IPS-15b (cell line): ENCODE measurements at regions not wholly inside any gene's neighbourhood (a gene's known extent, or its start where the extent isn't known, plus 50 kb on each side); places are given as distances from the start of the nearest gene placed in this dataset.
"Not testable (repeated sequence)": the region's sequence is repeated elsewhere in the genome, so short reads cannot be mapped to it uniquely, and the experiment has no call there.

Source experiments
- H3K27me3 ChIP-seq: one replicate; pipeline ENCODE4 v1.6.1; 2013; ENCODE audit warnings: low read length; ENCODE audit not compliant: control insufficient read depth, insufficient read depth
- H3K36me3 ChIP-seq: one replicate; pipeline ENCODE4 v1.6.1; 2013; ENCODE audit warnings: low read length; ENCODE audit not compliant: control insufficient read depth, insufficient read depth
- H3K4me1 ChIP-seq: one replicate; pipeline ENCODE4 v1.6.1; 2013; ENCODE audit warnings: mild to moderate bottlenecking, low read length; ENCODE audit not compliant: control insufficient read depth, insufficient read depth
- H3K4me3 ChIP-seq: one replicate; pipeline ENCODE4 v1.5.1; 2013; ENCODE audit warnings: low read depth, low read length
- H3K9ac ChIP-seq: one replicate; pipeline ENCODE4 v1.6.1; 2013; ENCODE audit warnings: low read depth, mild to moderate bottlenecking, low read length
- H3K9me3 ChIP-seq: one replicate; pipeline ENCODE4 v1.6.1; 2013; ENCODE audit warnings: mild to moderate bottlenecking, low read length; ENCODE audit not compliant: control insufficient read depth, insufficient read depth

DNA sequence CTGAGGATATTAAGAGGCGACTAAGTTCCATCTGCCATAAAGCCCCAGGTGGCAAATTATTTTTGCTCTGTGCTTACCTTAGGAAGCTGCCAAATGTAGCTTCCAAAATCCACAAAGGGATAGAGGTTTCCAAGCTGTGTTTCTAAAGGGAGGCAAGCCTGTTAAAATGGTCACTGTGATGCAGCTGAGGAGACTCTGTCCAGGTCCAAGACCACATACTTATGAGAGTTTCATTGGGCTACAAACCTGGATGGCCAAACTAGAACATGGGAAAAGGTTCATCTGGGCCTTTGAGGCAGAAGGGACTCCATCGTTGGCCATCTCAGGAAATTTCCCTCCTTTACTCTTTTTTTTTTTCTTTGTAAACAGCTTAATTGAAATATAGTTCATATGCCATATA is 306.9 kb upstream of the FGF13 start:
- no peaks in the 10 kb centered on the region for H3K9me3 ChIP-seq
- no peak overlapping the region for H3K9ac ChIP-seq
- H3K36me3 ChIP-seq: no peaks in the 10 kb centered on the region
- H3K4me1 ChIP-seq: no peaks in the 10 kb centered on the region
- no peaks in the 10 kb centered on the region for H3K27me3 ChIP-seq
- no peak overlapping the region for H3K4me3 ChIP-seq

DNA sequence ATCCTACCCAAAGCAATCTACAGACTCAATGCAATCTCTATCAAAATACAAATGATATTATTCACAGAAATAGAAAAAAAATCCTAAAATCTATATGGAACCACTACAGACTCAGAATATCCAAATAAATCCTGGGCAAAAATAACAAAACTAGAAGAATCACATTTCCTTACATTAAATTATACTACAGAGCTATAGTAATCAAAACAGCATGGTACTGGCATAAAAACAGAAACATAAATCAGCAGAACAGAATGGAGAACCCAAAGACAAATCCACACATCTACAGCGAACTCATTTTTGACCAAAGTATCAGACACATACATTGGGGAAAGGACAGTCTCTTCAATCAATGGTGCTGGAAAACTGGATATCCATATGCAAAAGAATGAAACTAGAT is 304.1 kb upstream of the FGF13 start:
- H3K36me3 ChIP-seq: no peaks in the 10 kb centered on the region
- H3K4me3 ChIP-seq: no peak overlapping the region
- no peaks in the 10 kb centered on the region for H3K9me3 ChIP-seq
- no peaks in the 10 kb centered on the region for H3K27me3 ChIP-seq
- H3K9ac ChIP-seq: no peak overlapping the region
- H3K4me1 ChIP-seq: no peaks in the 10 kb centered on the region

DNA sequence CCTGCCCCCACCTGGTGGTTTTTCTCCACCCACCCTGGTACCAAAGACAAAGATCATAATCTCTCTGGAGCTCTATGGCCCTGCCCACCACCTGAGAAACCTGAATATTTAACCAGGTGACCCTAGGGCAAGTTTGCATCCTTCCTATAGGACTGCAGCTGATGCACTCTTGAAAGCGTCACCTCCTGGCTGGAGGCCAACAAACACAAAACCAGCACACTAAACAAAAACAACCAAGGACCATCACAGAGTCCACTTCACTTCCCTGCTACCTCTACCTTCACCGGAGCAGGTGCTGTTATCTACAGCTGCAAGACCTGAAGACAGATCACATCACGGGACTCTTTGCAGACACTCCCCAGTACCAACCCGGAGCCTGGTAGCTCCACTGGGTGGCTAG is 296.7 kb upstream of the FGF13 start:
- Histone ChIP-seq H3K9me3 (no peaks in the 10 kb centered on the region), H3K4me3 (no peak overlapping the region), H3K9ac (no peak overlapping the region), H3K27me3 (no peaks in the 10 kb centered on the region), H3K4me1 (peaks cover 5% of the 10 kb centered on the region), H3K36me3 (no peaks in the 10 kb centered on the region)

DNA sequence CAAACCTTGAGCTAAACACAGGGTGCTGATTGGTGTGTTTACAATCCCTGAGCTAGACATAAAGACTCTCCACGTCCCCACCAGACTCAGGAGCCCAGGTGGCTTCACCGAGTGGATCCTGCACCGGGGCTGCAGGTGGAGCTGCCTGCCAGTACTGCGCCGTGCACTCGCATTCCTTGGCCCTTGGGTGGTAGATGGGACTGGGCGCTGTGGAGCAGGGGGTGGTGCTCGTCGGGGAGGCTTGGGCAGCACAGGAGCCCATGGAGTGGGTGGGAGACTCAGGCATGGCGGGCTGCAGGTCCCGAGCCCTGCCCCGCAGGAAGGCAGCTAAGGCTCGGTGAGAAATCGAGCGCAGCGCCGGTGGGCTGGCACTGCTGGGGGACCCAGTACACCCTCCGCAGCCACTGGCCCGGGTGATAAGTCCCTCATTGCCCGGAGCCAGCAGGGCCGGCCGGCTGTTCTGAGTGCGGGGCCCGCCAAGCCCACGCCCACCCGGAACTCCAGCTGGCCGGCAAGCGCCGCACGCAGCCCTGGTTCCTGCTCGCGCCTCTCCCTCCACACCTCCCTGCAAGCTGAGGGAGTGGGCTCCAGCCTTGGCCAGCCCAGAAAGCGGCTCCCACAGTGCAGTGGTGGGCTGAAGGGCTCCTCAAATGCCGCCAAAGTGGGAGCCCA is 292.5 kb upstream of the FGF13 start:
- H3K4me3 ChIP-seq, H3K36me3 ChIP-seq, H3K9ac ChIP-seq, H3K4me1 ChIP-seq, H3K9me3 ChIP-seq, H3K27me3 ChIP-seq: not testable (repeated sequence)

DNA sequence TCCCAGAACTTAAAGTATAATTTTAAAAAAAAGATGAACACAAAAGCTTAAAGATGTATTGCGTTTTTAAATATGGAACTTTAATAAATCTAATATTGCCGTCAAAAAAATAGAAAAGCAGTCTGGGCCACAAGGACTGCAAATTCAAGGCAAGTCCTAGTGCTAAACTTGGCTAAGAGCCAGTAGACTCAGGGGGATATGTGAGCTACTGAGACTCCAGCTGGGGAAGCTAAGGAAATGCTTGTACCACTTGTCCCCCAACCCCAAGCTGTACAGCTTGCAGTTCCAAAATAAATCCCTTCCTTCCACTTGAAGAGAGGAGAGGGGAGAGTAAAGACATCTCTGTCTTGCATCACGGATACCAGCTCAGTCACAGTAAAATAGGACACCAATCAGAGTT is 290.8 kb upstream of the FGF13 start:
- H3K36me3 ChIP-seq: no peaks in the 10 kb centered on the region
- H3K27me3 ChIP-seq: no peaks in the 10 kb centered on the region
- H3K4me3 ChIP-seq: no peak overlapping the region
- H3K4me1 ChIP-seq: no peaks in the 10 kb centered on the region
- no peak overlapping the region for H3K9ac ChIP-seq
- H3K9me3 ChIP-seq: no peaks in the 10 kb centered on the region

DNA sequence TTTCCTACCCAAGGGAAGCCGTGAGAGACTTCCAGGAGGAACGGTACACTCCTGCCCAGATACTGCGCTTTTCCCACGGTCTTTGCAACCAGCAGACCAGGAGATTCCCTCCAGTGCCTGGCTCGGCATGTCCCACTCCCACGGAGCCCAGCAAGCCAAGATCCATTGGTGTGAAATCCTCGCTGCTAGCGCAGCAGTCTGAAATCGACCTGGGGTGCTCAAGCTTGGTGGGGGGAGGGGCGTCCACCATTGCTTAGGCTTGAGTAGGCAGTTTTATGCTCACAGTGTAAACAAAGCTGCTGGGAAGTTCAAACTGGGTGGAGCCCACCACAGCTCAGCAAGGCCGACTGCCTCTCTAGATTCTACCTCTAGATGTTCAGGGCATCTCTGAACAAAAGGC is 284.8 kb upstream of the FGF13 start:
- Histone ChIP-seq H3K27me3 (no peaks in the 10 kb centered on the region), H3K4me1 (no peaks in the 10 kb centered on the region), H3K9ac (no peak overlapping the region), H3K9me3 (no peaks in the 10 kb centered on the region), H3K4me3 (no peak overlapping the region), H3K36me3 (no peaks in the 10 kb centered on the region)

DNA sequence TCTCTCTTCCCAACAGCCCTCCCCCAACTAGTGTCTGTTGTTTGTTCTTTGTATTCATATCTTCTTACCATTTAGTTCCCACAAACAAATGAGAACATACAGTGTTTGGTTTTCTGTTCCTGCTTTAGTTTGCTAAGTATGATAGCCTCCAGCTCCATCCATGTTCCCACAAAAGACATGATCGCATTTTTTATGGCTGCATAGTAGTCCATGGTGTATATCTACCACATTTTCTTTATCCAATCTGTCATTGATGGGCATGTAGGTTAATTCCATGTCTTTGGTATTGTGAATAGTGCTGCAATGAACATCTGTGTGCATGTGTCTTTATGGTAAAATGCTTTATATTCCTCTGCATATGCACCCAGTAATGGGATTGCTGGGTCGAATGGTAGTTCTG is 283.9 kb upstream of the FGF13 start:
- no peaks in the 10 kb centered on the region for H3K36me3 ChIP-seq
- no peaks in the 10 kb centered on the region for H3K27me3 ChIP-seq
- H3K4me1 ChIP-seq: no peaks in the 10 kb centered on the region
- H3K4me3 ChIP-seq: no peak overlapping the region
- no peak overlapping the region for H3K9ac ChIP-seq
- H3K9me3 ChIP-seq: no peaks in the 10 kb centered on the region

DNA sequence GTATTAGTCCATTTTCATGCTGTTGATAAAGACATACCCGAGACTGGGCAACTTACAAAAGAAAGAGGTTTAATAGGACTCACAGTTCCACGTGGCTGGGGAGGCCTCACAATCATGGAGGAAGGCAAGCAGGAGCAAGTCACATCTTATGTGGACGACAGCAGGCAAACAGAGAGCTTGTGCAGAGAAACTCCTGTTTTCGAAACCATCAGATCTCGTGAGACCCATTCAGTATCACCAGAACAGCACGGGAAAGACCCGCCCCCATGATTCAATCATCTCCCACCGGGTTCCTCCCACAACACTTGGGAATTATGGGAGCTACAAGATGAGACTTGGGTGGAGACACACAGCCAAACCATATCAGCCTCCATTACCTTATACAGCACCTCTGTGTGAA is 278.9 kb upstream of the FGF13 start:
- H3K4me1 ChIP-seq, H3K27me3 ChIP-seq, H3K4me3 ChIP-seq, H3K9ac ChIP-seq, H3K9me3 ChIP-seq, H3K36me3 ChIP-seq: not testable (repeated sequence)

DNA sequence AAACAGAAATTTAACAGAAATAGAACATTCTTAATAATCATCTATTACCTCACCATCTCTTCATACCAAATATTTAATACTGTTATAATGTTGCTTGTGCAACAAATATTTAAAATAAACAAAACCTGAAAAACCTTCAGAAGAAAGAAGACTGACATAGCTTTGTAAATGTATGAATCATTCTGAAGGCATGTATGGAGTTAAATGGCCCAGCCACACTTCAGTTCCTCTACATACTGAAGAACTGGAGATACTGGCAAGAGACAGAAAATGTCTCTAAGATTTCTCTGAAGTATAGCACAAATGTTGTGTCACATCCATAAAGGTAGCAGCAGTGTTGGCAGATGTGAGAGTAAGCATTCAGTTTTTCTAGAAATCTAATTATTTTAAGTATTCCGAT is 275.3 kb upstream of the FGF13 start:
- no peaks in the 10 kb centered on the region for H3K36me3 ChIP-seq

DNA sequence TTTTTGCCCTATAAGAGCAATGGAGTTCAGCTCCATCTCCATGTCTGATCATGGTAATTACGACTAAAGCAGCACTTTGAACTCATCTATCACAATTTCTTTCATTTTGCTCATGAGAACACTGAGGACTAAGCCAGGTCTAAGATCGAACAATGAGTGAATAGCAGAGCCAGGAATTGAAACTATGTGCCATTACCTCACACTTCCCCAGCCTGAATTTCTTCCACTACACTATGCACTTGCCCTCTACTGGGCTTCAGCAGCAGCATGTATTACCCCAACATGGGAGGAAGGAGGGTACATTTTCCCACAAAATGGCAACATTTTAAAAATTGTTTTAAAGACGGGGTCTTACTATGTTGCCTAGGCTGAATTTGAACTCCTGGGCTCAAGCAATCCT is 274.7 kb upstream of the FGF13 start:
- Histone ChIP-seq H3K9me3 (no peaks in the 10 kb centered on the region), H3K4me1 (no peaks in the 10 kb centered on the region), H3K4me3 (no peak overlapping the region), H3K9ac (no peak overlapping the region), H3K36me3 (no peaks in the 10 kb centered on the region), H3K27me3 (no peaks in the 10 kb centered on the region)

More for the DNA sequence above, 275.3 kb upstream of the FGF13 start:
- no peaks in the 10 kb centered on the region for H3K4me1 ChIP-seq
- no peak overlapping the region for H3K4me3 ChIP-seq
- no peaks in the 10 kb centered on the region for H3K27me3 ChIP-seq
- H3K9ac ChIP-seq: no peak overlapping the region
- H3K9me3 ChIP-seq: no peaks in the 10 kb centered on the region

DNA sequence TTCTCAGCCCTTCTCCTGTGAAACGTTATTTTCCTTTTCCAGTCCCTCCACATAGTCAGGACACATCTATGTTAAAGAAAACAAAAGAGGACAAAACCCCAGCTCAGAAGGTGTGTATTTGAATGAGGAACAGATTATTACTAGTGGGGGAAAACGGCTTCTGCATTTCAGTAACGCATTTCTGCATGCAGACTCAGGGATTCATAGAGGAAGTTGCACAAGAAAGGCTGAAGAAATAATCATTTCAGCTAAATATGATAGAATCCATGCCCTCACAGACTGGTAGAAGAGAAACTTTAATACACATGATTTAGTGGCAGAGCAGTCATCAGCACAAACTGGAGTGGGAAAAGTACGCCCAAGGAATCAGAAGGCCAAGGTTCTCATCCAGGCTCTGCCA is 270.8 kb upstream of the FGF13 start:
- Histone ChIP-seq H3K9me3 (no peaks in the 10 kb centered on the region), H3K36me3 (no peaks in the 10 kb centered on the region), H3K9ac (no peak overlapping the region), H3K27me3 (no peaks in the 10 kb centered on the region), H3K4me1 (no peaks in the 10 kb centered on the region), H3K4me3 (no peak overlapping the region)

DNA sequence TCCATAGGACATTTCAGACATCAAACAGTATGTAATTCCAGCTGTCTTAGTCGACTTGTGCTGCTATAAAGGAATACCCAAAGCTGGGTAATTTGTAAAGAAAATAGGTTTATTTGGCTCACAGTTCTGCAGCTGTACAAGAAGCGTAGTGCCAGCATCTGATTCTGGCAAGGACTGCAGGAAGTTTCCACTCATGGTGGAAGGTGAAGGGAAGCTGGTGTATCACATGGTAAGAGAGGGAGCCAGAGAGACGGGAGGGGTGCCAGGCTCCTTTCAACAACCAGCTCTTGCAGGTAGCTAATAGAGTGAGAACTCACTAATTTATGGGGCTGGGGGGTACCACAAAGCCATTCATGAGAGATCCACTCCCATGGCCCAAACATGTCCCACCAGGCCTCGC is 253.0 kb upstream of the FGF13 start:
- no peaks in the 10 kb centered on the region for H3K36me3 ChIP-seq
- H3K9me3 ChIP-seq: no peaks in the 10 kb centered on the region
- H3K9ac ChIP-seq: no peak overlapping the region
- no peaks in the 10 kb centered on the region for H3K4me1 ChIP-seq
- no peaks in the 10 kb centered on the region for H3K27me3 ChIP-seq
- no peak overlapping the region for H3K4me3 ChIP-seq

DNA sequence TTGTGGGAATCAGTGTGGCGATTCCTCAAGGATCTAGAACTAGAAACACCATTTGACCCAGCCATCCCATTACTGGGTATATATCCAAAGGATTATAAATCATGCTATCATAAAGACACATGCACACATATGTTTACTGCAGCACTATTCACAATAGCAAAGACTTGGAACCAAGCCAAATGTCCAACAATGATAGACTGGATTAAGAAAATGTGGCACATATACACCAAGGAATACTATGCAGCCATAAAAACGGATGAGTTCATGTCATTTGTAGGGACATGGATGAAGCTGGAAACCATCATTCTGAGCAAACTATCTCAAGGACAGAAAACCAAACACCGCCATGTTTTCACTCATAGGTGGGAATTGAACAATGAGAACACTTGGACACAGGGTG is 250.9 kb upstream of the FGF13 start:
- not testable (repeated sequence) for H3K9ac ChIP-seq, H3K27me3 ChIP-seq, H3K9me3 ChIP-seq, H3K4me3 ChIP-seq, H3K36me3 ChIP-seq, H3K4me1 ChIP-seq
